NCI-H146 treated with DMSO at 0.1 percent for 48 hours (cell line): ENCODE measurements at regions not wholly inside any gene's neighbourhood (a gene's known extent, or its start where the extent isn't known, plus 50 kb on each side); places are given as distances from the start of the nearest gene placed in this dataset.

Experiments used
- DNase-seq: peaks from one replicate; lab custom pipeline; 2025; ENCODE audit not compliant: unreplicated experiment; lab: John Stamatoyannopoulos, UW

- DNase-seq, result no peak
These were observed 396.6 kb downstream of the DMAC1 start for GRCh38 chr9:7403028-7403389.

- no peak for DNase-seq
These were observed 397.1 kb downstream of the DMAC1 start for GRCh38 chr9:7402334-7403027.

GRCh38 chr9:7401116-7401515 lies 398.5 kb downstream of the DMAC1 start:
- no peak for DNase-seq

- no peak for DNase-seq
These were observed 405.4 kb downstream of the DMAC1 start for GRCh38 chr9:7394002-7394774.

- DNase-seq, result no peak
These were observed 407.4 kb downstream of the DMAC1 start for GRCh38 chr9:7392148-7392547.

- DNase-seq, result no peak
These were observed 410.8 kb downstream of the DMAC1 start for GRCh38 chr9:7388755-7389154.

GRCh38 chr9:7387840-7388239 lies 411.7 kb downstream of the DMAC1 start:
- no peak for DNase-seq

- DNase-seq, result no peak
These were observed 417.3 kb downstream of the DMAC1 start for GRCh38 chr9:7382304-7382703.

GRCh38 chr9:7377489-7377888 lies 422.1 kb downstream of the DMAC1 start:
- DNase-seq, result no peak

- no peak for DNase-seq
These were observed 422.7 kb downstream of the DMAC1 start for GRCh38 chr9:7376833-7377232.

GRCh38 chr9:7376213-7376612 lies 423.4 kb downstream of the DMAC1 start:
- no peak for DNase-seq

GRCh38 chr9:7375013-7375511 lies 424.5 kb downstream of the DMAC1 start:
- DNase-seq, result peak; percentile 91

GRCh38 chr9:7370988-7371387 lies 428.6 kb downstream of the DMAC1 start:
- DNase-seq, result no peak

GRCh38 chr9:7370381-7370780 lies 429.2 kb downstream of the DMAC1 start:
- no peak for DNase-seq

GRCh38 chr9:7369384-7369821 lies 430.2 kb downstream of the DMAC1 start:
- no peak for DNase-seq

- DNase-seq, result no peak
These were observed 430.9 kb downstream of the DMAC1 start for GRCh38 chr9:7368410-7369292.

GRCh38 chr9:7367726-7368125 lies 431.9 kb downstream of the DMAC1 start:
- no peak for DNase-seq

- no peak for DNase-seq
These were observed 433.5 kb downstream of the DMAC1 start for GRCh38 chr9:7366121-7366520.

- peak; percentile 26 for DNase-seq
These were observed 435.7 kb downstream of the DMAC1 start for GRCh38 chr9:7363777-7364477.

GRCh38 chr9:7360513-7360912 lies 439.1 kb downstream of the DMAC1 start:
- DNase-seq, result no peak

- peak; percentile 14 for DNase-seq
These were observed 440.7 kb downstream of the DMAC1 start for GRCh38 chr9:7358876-7359275.
